ENCODE measurements at regions not wholly inside any gene's neighbourhood (a gene's known extent, or its start where the extent isn't known, plus 50 kb on each side); places are given as distances from the start of the nearest gene placed in this dataset.

- TF ChIP-seq CTCF (IDR thresholded peaks at IDR 0.05), result no peak
- ATAC-seq (ENCODE audit: low FRiP score), result no peak
- no peak for DNase-seq (ENCODE audit: low spot score)
These were observed 65.4 kb upstream of the CASZ1 start for GRCh38 chr1:10861822-10862221.

GRCh38 chr1:10862743-10863335 lies 66.4 kb upstream of the CASZ1 start:
- no peak for ATAC-seq (ENCODE audit: low FRiP score)
- TF ChIP-seq CTCF (IDR thresholded peaks at IDR 0.05), result no peak
- no peak for DNase-seq (ENCODE audit: low spot score)

GRCh38 chr1:10863886-10864285 lies 67.4 kb upstream of the CASZ1 start:
- ATAC-seq (ENCODE audit: low FRiP score) (no peak), DNase-seq (ENCODE audit: low spot score) (no peak)
- TF ChIP-seq CTCF (IDR thresholded peaks at IDR 0.05), result no peak

GRCh38 chr1:10864776-10865175 lies 68.3 kb upstream of the CASZ1 start:
- no peak for ATAC-seq (ENCODE audit: low FRiP score)
- no peak for DNase-seq (ENCODE audit: low spot score)
- no peak for TF ChIP-seq CTCF (IDR thresholded peaks at IDR 0.05)

GRCh38 chr1:10865518-10866320 lies 69.3 kb upstream of the CASZ1 start:
- DNase-seq (ENCODE audit: low spot score) (no peak), ATAC-seq (ENCODE audit: low FRiP score) (no peak)
- no peak for TF ChIP-seq CTCF (IDR thresholded peaks at IDR 0.05)

- ATAC-seq (ENCODE audit: low FRiP score), result peak; percentile 56
- DNase-seq (ENCODE audit: low spot score), result no peak
- TF ChIP-seq CTCF (IDR thresholded peaks at IDR 0.05), result no peak
These were observed 70.1 kb upstream of the CASZ1 start for GRCh38 chr1:10866321-10867093.
